Endothelial cell of umbilical vein (primary cell): ENCODE measurements at regions not wholly inside any gene's neighbourhood (a gene's known extent, or its start where the extent isn't known, plus 50 kb on each side); places are given as distances from the start of the nearest gene placed in this dataset.

ENCODE experiments used
- BruUV-seq: library from RNA; stranded (reverse); fragments of 400-500 nt; replicated peaks from 2 replicates; lab custom pipeline; 2021; lab: Mats Ljungman, UMichigan
- CTCF ChIA-PET: fragments of 300-600, 350-600 bp; sonication (Branson Sonifier 250); formaldehyde crosslinking; loops from one replicate; lab custom pipeline; 2021; ENCODE audit warnings: antibody characterized with exemption, inconsistent platforms; lab: Charles Lee
- POLR2A ChIA-PET: fragments of 300-600, 350-600 bp; sonication (Branson Sonifier 250); formaldehyde crosslinking; loops from one replicate; lab custom pipeline; 2021; ENCODE audit warnings: antibody characterized with exemption, inconsistent platforms; lab: Charles Lee
- DNase-seq: peaks from one replicate; pipeline ENCODE4 v3.0.0-alpha.2; 2011; ENCODE audit warnings: low read depth, low spot score
- FAIRE-seq: peaks from 2 replicates; lab custom pipeline; 2011; peaks lifted over from hg19 to GRCh38; lab: Jason Lieb, UNC
- H2AFZ ChIP-seq: 2 replicates; pipeline ENCODE4 v1.6.0; 2012; ENCODE audit warnings: low read depth, low read length, control low read depth, inconsistent platforms
- H3K27ac ChIP-seq: 2 replicates; pipeline ENCODE4 v1.5.1; 2011; ENCODE audit warnings: low read depth, mild to moderate bottlenecking, control low read depth, low read length, moderate library complexity; ENCODE audit not compliant: insufficient read depth
- H3K27me3 ChIP-seq, 2 experiments: 2 replicates each; pipeline versions ENCODE4 v1.6.0 to v1.6.1; 2011; ENCODE audit warnings: low read length in 2 of 2, mixed read lengths in 1 of 2; ENCODE audit not compliant: control insufficient read depth in 2 of 2, insufficient read depth in 2 of 2
- H3K36me3 ChIP-seq, 2 experiments: 2 replicates in 1 of 2; 3 replicates in 1 of 2; pipeline ENCODE4 v1.5.1; 2011; ENCODE audit warnings: low read length in 2 of 2, mild to moderate bottlenecking in 1 of 2, moderate library complexity in 1 of 2; ENCODE audit not compliant: control insufficient read depth in 2 of 2, insufficient read depth in 2 of 2; ENCODE audit errors: extremely low read depth in 1 of 2
- H3K4me1 ChIP-seq: 3 replicates; pipeline ENCODE4 v1.5.1; 2011; ENCODE audit warnings: mild to moderate bottlenecking, low read length; ENCODE audit not compliant: control insufficient read depth, insufficient read depth; ENCODE audit errors: extremely low read depth
- H3K4me2 ChIP-seq: 2 replicates; pipeline ENCODE4 v1.6.1; 2011; ENCODE audit warnings: low read length, control low read depth, mixed read lengths; ENCODE audit not compliant: insufficient read depth
- H3K4me3 ChIP-seq, 3 experiments: fragments of 200-600 bp in 1 of 3; sonication (generic), shearing (Covaris generic) in 1 of 3; replicated peaks in 1 of 3; 2 replicates each; pipeline ENCODE4 v1.5.1; 2011 to 2016; ENCODE audit warnings: control low read depth in 3 of 3, low read length in 3 of 3, mild to moderate bottlenecking in 2 of 3, inconsistent platforms in 1 of 3, low read depth in 1 of 3, moderate library complexity in 1 of 3; ENCODE audit not compliant: insufficient read depth in 1 of 3
- H3K79me2 ChIP-seq: 2 replicates; pipeline ENCODE4 v1.6.0; 2012; ENCODE audit warnings: low read length, inconsistent platforms; ENCODE audit not compliant: control insufficient read depth, insufficient read depth
- H3K9ac ChIP-seq: replicated peaks from 2 replicates; pipeline ENCODE3; 2011; ENCODE audit warnings: low read length, control low read depth; ENCODE audit not compliant: insufficient read depth; ENCODE audit errors: extremely low read depth
- H3K9me1 ChIP-seq: replicated peaks from 3 replicates; pipeline ENCODE4 v1.6.0; 2011; ENCODE audit warnings: mild to moderate bottlenecking, low read length; ENCODE audit not compliant: control insufficient read depth, insufficient read depth; ENCODE audit errors: extremely low read depth
- H3K9me3 ChIP-seq: replicated peaks from 2 replicates; pipeline ENCODE4 v1.5.1; 2012; ENCODE audit warnings: low read length, inconsistent platforms; ENCODE audit not compliant: control insufficient read depth, insufficient read depth
- H4K20me1 ChIP-seq: replicated peaks from 2 replicates; pipeline ENCODE3; 2011; ENCODE audit warnings: mild to moderate bottlenecking, low read length; ENCODE audit not compliant: control insufficient read depth, insufficient read depth; ENCODE audit errors: extremely low read depth
- CTCF ChIP-seq, 2 donors: IDR thresholded peaks; 1 replicate in 1 of 2; 2 replicates in 1 of 2; pipeline ENCODE4 v1.5.1; 2011; ENCODE audit warnings: low read length in 2 of 2, mild to moderate bottlenecking in 2 of 2, moderate library complexity in 2 of 2, control low read depth in 1 of 2, inconsistent platforms in 1 of 2, low read depth in 1 of 2; ENCODE audit not compliant: insufficient read depth in 1 of 2; ENCODE audit errors: extremely low read depth in 1 of 2
- EZH2 ChIP-seq: IDR thresholded peaks from 2 replicates; pipeline ENCODE4 v1.6.1; 2012; ENCODE audit warnings: borderline replicate concordance, low read depth, mild to moderate bottlenecking, moderate library complexity, low read length, inconsistent platforms; ENCODE audit not compliant: severe bottlenecking
- FOS ChIP-seq: IDR thresholded peaks from 2 replicates; pipeline ENCODE4 v1.6.1; 2011; ENCODE audit warnings: mild to moderate bottlenecking, low read length, moderate library complexity, borderline replicate concordance; ENCODE audit not compliant: insufficient read depth
- GATA2 ChIP-seq: IDR thresholded peaks from 2 replicates; pipeline ENCODE4 v1.7.0; 2011; ENCODE audit warnings: low read depth, mild to moderate bottlenecking, moderate library complexity, mixed read lengths, low read length; ENCODE audit not compliant: insufficient read length, insufficient read depth
- JUN ChIP-seq: IDR thresholded peaks from 2 replicates; pipeline ENCODE4 v1.6.1; 2011; ENCODE audit warnings: borderline replicate concordance, low read depth; ENCODE audit not compliant: insufficient read length, insufficient read depth
- MYC ChIP-seq: IDR thresholded peaks from one replicate; pipeline ENCODE4 v1.6.1; 2011; ENCODE audit warnings: mild to moderate bottlenecking, low read depth, low read length
- POLR2A ChIP-seq: IDR thresholded peaks from 2 replicates; pipeline ENCODE4 v1.6.1; 2012; ENCODE audit warnings: low read depth, mild to moderate bottlenecking, control low read depth, low read length
- POLR2AphosphoS5 ChIP-seq: IDR thresholded peaks from 2 replicates; pipeline ENCODE4 v1.6.1; 2012; ENCODE audit warnings: low read depth, mild to moderate bottlenecking, control low read depth, low read length, moderate library complexity; ENCODE audit not compliant: insufficient read depth
- dilution Hi-C: fragments of 300-500 bp; cut with MboI; formaldehyde crosslinking; loops from one replicate; pipeline ENCODE4 v1.15.0; 2019; ENCODE audit warnings: low sequenced_read_pairs; ENCODE audit not compliant: extremely low pct_ligation_motif_present
- intact Hi-C: fragments of 100-400 bp; cut with micrococcal nuclease; formaldehyde crosslinking; loops from one replicate; pipeline ENCODE4 v1.10.0; 2022
- TF ChIP-seq, protein P1 (sequence below): IDR thresholded peaks from 2 replicates; pipeline ENCODE4 v1.6.1; 2011; ENCODE audit not compliant: insufficient read depth, insufficient read length

DNA sequence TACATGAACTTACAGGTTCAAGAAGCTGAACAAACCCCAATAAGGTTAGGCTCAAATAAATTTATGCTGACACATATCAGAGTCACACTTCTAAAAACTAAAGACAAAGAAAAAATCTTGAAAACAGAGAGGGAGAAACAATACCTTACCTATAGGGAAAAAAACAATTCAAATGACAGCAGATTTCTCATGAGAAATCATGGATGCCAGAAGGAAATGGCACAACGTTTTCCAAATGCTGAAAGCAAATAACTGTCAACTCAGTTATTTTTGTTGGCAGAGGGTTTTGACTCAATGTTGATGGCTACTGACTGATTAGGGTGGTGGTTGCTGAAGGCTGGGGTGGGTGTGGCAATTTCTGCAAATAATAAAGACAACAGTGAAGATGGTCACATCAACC is 239.4 kb downstream of the ARHGAP12 start:
- DNase-seq (no peak), FAIRE-seq (no peak)
- dilution Hi-C loops (no loop called here), intact Hi-C loops (no loop called here)
- TF ChIP-seq GATA2, result no peak
- no peak for TF ChIP-seq EZH2
- no peak for TF ChIP-seq JUN
- TF ChIP-seq POLR2A, result no peak
- TF ChIP-seq, protein P1, sequence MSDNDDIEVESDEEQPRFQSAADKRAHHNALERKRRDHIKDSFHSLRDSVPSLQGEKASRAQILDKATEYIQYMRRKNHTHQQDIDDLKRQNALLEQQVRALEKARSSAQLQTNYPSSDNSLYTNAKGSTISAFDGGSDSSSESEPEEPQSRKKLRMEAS, result no peak
- no peak for TF ChIP-seq CTCF (IDR thresholded peaks at IDR 0.05; ENCODE audit: extremely low read depth in 1 of 2, insufficient read depth in 1 of 2, low read depth in 1 of 2, low read length in 2 of 2)
- no peak for TF ChIP-seq FOS
- TF ChIP-seq POLR2AphosphoS5, result no peak
- TF ChIP-seq MYC, result no peak
- H3K9me3 ChIP-seq, result peaks cover 4% of the 10 kb centered on the region
- CTCF ChIA-PET, result no interaction called here
- no peak overlapping the region for H3K27ac ChIP-seq
- no peak overlapping the region for H3K4me2 ChIP-seq
- H3K4me1 ChIP-seq, result no peaks in the 10 kb centered on the region
- H3K27me3 ChIP-seq, result no peaks in the 10 kb centered on the region
- no peak overlapping the region for H2AFZ ChIP-seq
- H3K9ac ChIP-seq, result no peak overlapping the region
- POLR2A ChIA-PET, result no interaction called here
- H3K4me3 ChIP-seq, result no peak overlapping the region
- H4K20me1 ChIP-seq, result no peaks in the 10 kb centered on the region
- H3K79me2 ChIP-seq, result no peaks in the 10 kb centered on the region
- no TSS peak for BruUV-seq
- no peaks in the 10 kb centered on the region for H3K9me1 ChIP-seq
- no peaks in the 10 kb centered on the region for H3K36me3 ChIP-seq
